HG02884 (cell line): ENCODE measurements at regions not wholly inside any gene's neighbourhood (a gene's known extent, or its start where the extent isn't known, plus 50 kb on each side); places are given as distances from the start of the nearest gene placed in this dataset.

Experiments used
- ATAC-seq: cut with Tn5 transposase; IDR thresholded peaks from one replicate; pipeline ENCODE4 v1.9.1; 2021; ENCODE audit warnings: mild to moderate bottlenecking, moderate library complexity; ENCODE audit not compliant: unreplicated experiment

GRCh38 chr3:117059067-117059955 is 349.7 kb downstream of the TUSC7 start:
- ATAC-seq, result no peak

- no peak for ATAC-seq
These were observed 350.3 kb downstream of the TUSC7 start for GRCh38 chr3:117059956-117060270.

GRCh38 chr3:117063930-117064329 is 354.4 kb downstream of the TUSC7 start:
- ATAC-seq, result no peak

GRCh38 chr3:117068301-117068700 is 358.7 kb downstream of the TUSC7 start:
- no peak for ATAC-seq

GRCh38 chr3:117074826-117075225 is 365.2 kb downstream of the TUSC7 start:
- no peak for ATAC-seq

GRCh38 chr3:117079997-117080396 is 370.4 kb downstream of the TUSC7 start:
- ATAC-seq, result no peak

- no peak for ATAC-seq
These were observed 371.3 kb downstream of the TUSC7 start for GRCh38 chr3:117080872-117081271.

GRCh38 chr3:117084277-117084676 is 374.7 kb downstream of the TUSC7 start:
- no peak for ATAC-seq

- ATAC-seq, result no peak
These were observed 375.2 kb downstream of the TUSC7 start for GRCh38 chr3:117084739-117085270.

- no peak for ATAC-seq
These were observed 382.1 kb downstream of the TUSC7 start for GRCh38 chr3:117091676-117092075.

GRCh38 chr3:117096549-117096948 is 387.0 kb downstream of the TUSC7 start:
- ATAC-seq, result no peak

GRCh38 chr3:117097351-117097750 is 387.8 kb downstream of the TUSC7 start:
- no peak for ATAC-seq

- no peak for ATAC-seq
These were observed 392.1 kb downstream of the TUSC7 start for GRCh38 chr3:117101697-117102096.

- no peak for ATAC-seq
These were observed 392.8 kb downstream of the TUSC7 start for GRCh38 chr3:117102426-117102825.

- ATAC-seq, result no peak
These were observed 394.1 kb downstream of the TUSC7 start for GRCh38 chr3:117103675-117104074.

GRCh38 chr3:117104381-117104780 is 394.8 kb downstream of the TUSC7 start:
- no peak for ATAC-seq

- ATAC-seq, result no peak
These were observed 395.2 kb downstream of the TUSC7 start for GRCh38 chr3:117104792-117105191.

GRCh38 chr3:117105686-117106085 is 396.1 kb downstream of the TUSC7 start:
- ATAC-seq, result no peak

GRCh38 chr3:117106396-117106795 is 396.8 kb downstream of the TUSC7 start:
- ATAC-seq, result no peak

- ATAC-seq, result no peak
These were observed 398.4 kb downstream of the TUSC7 start for GRCh38 chr3:117107946-117108345.

GRCh38 chr3:117109178-117109577 is 399.6 kb downstream of the TUSC7 start:
- no peak for ATAC-seq

- ATAC-seq, result no peak
These were observed 405.1 kb downstream of the TUSC7 start for GRCh38 chr3:117114517-117115265.
